ENCODE measurements at regions not wholly inside any gene's neighbourhood (a gene's known extent, or its start where the extent isn't known, plus 50 kb on each side); places are given as distances from the start of the nearest gene placed in this dataset.
A peak's percentile ranks its signal among the peaks of the same experiment; 100 is the strongest.

DNA sequence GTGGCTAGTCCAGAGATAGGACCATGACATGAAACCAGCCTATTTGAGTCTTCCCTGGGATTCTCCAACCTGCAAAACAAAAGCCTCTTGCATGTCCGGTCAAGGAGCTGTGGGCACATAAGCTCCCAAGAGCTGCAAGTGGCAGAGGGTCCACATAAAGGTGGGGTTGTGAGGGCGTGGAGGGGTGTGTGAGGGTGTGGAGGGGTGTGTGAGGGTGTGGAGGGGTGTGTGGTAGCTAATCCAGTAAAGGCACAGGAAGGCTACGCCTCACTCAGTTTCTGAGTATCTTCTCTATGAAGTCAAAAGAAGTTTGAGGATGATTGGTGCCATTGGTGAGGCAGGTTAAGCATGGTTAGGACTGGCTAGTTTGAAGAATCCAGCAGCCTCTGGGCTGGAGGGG is 259.4 kb upstream of the NSMCE3 start:
- ATAC-seq, result no peak
- TF ChIP-seq CSDC2 (CRISPR knock-in tag; IDR thresholded peaks at IDR 0.05), result no peak
- no peak for TF ChIP-seq ZFP30 (CRISPR knock-in tag; IDR thresholded peaks at IDR 0.05)
- no peak for TF ChIP-seq ARNTL (CRISPR knock-in tag; IDR thresholded peaks at IDR 0.05; ENCODE audit: borderline replicate concordance, low read depth)
- TF ChIP-seq ZC3H10 (CRISPR knock-in tag; IDR thresholded peaks at IDR 0.05), result no peak
- no peak for TF ChIP-seq SNAI2 (CRISPR knock-in tag; IDR thresholded peaks at IDR 0.05)
- TF ChIP-seq GLIS3 (CRISPR knock-in tag; IDR thresholded peaks at IDR 0.05), result no peak
- TF ChIP-seq ESRRG (CRISPR knock-in tag; IDR thresholded peaks at IDR 0.05), result no peak
- no peak for TF ChIP-seq ZNF565 (CRISPR knock-in tag; conservative IDR thresholded peaks at IDR 0.05; ENCODE audit: low read depth)
- TF ChIP-seq, protein P1, sequence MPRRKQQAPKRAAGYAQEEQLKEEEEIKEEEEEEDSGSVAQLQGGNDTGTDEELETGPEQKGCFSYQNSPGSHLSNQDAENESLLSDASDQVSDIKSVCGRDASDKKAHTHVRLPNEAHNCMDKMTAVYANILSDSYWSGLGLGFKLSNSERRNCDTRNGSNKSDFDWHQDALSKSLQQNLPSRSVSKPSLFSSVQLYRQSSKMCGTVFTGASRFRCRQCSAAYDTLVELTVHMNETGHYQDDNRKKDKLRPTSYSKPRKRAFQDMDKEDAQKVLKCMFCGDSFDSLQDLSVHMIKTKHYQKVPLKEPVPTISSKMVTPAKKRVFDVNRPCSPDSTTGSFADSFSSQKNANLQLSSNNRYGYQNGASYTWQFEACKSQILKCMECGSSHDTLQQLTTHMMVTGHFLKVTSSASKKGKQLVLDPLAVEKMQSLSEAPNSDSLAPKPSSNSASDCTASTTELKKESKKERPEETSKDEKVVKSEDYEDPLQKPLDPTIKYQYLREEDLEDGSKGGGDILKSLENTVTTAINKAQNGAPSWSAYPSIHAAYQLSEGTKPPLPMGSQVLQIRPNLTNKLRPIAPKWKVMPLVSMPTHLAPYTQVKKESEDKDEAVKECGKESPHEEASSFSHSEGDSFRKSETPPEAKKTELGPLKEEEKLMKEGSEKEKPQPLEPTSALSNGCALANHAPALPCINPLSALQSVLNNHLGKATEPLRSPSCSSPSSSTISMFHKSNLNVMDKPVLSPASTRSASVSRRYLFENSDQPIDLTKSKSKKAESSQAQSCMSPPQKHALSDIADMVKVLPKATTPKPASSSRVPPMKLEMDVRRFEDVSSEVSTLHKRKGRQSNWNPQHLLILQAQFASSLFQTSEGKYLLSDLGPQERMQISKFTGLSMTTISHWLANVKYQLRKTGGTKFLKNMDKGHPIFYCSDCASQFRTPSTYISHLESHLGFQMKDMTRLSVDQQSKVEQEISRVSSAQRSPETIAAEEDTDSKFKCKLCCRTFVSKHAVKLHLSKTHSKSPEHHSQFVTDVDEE (CRISPR knock-in tag; IDR thresholded peaks at IDR 0.05), result no peak
- no peak for TF ChIP-seq RARB (CRISPR knock-in tag; IDR thresholded peaks at IDR 0.05)
- no peak for TF ChIP-seq ZNF70 (CRISPR knock-in tag; IDR thresholded peaks at IDR 0.05)
- TF ChIP-seq, protein P2, sequence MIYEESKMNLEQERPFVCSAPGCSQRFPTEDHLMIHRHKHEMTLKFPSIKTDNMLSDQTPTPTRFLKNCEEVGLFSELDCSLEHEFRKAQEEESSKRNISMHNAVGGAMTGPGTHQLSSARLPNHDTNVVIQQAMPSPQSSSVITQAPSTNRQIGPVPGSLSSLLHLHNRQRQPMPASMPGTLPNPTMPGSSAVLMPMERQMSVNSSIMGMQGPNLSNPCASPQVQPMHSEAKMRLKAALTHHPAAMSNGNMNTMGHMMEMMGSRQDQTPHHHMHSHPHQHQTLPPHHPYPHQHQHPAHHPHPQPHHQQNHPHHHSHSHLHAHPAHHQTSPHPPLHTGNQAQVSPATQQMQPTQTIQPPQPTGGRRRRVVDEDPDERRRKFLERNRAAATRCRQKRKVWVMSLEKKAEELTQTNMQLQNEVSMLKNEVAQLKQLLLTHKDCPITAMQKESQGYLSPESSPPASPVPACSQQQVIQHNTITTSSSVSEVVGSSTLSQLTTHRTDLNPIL (CRISPR knock-in tag; IDR thresholded peaks at IDR 0.05; ENCODE audit: low read depth), result no peak

DNA sequence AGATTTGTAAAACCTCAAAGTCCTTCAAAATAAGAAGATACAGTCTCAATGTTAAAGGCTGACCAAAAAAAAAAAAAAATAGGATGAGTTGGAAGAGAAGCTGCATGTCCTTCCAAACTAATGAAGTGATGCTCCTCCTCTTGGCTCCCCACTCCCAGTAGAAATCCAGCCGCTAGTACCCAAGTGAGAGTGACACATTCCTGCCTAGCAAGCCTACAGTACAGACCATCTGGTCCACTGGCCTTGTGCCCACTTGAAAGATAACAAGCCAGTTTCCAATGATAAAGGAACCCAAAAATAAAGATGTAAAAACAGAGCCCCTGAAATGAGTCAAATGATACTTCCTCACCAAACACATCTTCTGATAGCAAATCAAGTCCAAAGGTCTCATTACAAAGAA is 258.7 kb upstream of the NSMCE3 start:
- ATAC-seq, result no peak
- 0 out of 2 replicates have a peak, but pooled peaks have one; percentile 12 for TF ChIP-seq TCF4 (CRISPR knock-in tag; IDR thresholded peaks at IDR 0.05; ENCODE audit: borderline replicate concordance)
- TF ChIP-seq, protein P2 (CRISPR knock-in tag; IDR thresholded peaks at IDR 0.05; ENCODE audit: low read depth), result no peak
- TF ChIP-seq, protein P3, sequence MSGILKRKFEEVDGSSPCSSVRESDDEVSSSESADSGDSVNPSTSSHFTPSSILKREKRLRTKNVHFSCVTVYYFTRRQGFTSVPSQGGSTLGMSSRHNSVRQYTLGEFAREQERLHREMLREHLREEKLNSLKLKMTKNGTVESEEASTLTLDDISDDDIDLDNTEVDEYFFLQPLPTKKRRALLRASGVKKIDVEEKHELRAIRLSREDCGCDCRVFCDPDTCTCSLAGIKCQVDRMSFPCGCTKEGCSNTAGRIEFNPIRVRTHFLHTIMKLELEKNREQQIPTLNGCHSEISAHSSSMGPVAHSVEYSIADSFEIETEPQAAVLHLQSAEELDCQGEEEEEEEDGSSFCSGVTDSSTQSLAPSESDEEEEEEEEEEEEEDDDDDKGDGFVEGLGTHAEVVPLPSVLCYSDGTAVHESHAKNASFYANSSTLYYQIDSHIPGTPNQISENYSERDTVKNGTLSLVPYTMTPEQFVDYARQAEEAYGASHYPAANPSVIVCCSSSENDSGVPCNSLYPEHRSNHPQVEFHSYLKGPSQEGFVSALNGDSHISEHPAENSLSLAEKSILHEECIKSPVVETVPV (CRISPR knock-in tag; IDR thresholded peaks at IDR 0.05), result no peak

DNA sequence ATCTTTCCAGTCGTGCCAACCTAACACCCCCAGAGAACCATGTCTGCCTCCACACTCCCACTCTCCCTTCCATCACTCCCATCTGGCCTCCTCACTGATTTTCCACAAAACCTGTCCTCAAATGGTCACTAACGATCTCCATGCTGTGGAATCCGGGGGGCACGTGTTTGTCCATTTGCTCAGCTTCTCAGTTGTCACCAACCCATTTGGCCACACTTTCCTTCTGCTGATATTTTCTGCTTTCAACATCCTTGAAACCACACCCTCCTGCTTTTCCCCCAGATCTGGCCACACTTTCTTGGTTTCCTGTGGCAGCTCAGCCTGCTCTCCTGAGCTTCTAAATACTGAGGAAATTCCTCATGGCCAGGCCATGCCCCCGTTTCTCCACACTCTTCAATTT is 257.2 kb upstream of the NSMCE3 start:
- ATAC-seq, result no peak
- TF ChIP-seq, protein P1 (CRISPR knock-in tag; IDR thresholded peaks at IDR 0.05), result no peak
- TF ChIP-seq, protein P3 (CRISPR knock-in tag; IDR thresholded peaks at IDR 0.05), result no peak
- TF ChIP-seq ZNF8 (CRISPR knock-in tag; IDR thresholded peaks at IDR 0.05) (no peak), ZNF565 (CRISPR knock-in tag; conservative IDR thresholded peaks at IDR 0.05; ENCODE audit: low read depth) (no peak), ZC3H10 (CRISPR knock-in tag; IDR thresholded peaks at IDR 0.05) (no peak), ISL1 (CRISPR knock-in tag; IDR thresholded peaks at IDR 0.05) (no peak), RARB (CRISPR knock-in tag; IDR thresholded peaks at IDR 0.05) (no peak), SNAI2 (CRISPR knock-in tag; IDR thresholded peaks at IDR 0.05) (no peak), GLIS3 (CRISPR knock-in tag; IDR thresholded peaks at IDR 0.05) (no peak), ARNTL (CRISPR knock-in tag; IDR thresholded peaks at IDR 0.05; ENCODE audit: borderline replicate concordance, low read depth) (no peak), BACH2 (CRISPR knock-in tag; IDR thresholded peaks at IDR 0.05; ENCODE audit: borderline replicate concordance) (no peak), CSDC2 (CRISPR knock-in tag; IDR thresholded peaks at IDR 0.05) (no peak), ESRRG (CRISPR knock-in tag; IDR thresholded peaks at IDR 0.05) (no peak), TOX (CRISPR knock-in tag; IDR thresholded peaks at IDR 0.05; ENCODE audit: borderline replicate concordance) (no peak), ZNF70 (CRISPR knock-in tag; IDR thresholded peaks at IDR 0.05) (no peak), TCF4 (CRISPR knock-in tag; IDR thresholded peaks at IDR 0.05; ENCODE audit: borderline replicate concordance) (no peak)
- TF ChIP-seq, protein P2 (CRISPR knock-in tag; IDR thresholded peaks at IDR 0.05; ENCODE audit: low read depth), result no peak
- TF ChIP-seq, protein P4, sequence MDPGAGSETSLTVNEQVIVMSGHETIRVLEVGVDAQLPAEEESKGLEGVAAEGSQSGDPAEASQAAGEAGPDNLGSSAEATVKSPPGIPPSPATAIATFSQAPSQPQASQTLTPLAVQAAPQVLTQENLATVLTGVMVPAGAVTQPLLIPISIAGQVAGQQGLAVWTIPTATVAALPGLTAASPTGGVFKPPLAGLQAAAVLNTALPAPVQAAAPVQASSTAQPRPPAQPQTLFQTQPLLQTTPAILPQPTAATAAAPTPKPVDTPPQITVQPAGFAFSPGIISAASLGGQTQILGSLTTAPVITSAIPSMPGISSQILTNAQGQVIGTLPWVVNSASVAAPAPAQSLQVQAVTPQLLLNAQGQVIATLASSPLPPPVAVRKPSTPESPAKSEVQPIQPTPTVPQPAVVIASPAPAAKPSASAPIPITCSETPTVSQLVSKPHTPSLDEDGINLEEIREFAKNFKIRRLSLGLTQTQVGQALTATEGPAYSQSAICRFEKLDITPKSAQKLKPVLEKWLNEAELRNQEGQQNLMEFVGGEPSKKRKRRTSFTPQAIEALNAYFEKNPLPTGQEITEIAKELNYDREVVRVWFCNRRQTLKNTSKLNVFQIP (CRISPR knock-in tag; IDR thresholded peaks at IDR 0.05; ENCODE audit: borderline replicate concordance, low read depth), result no peak

Data from SK-N-SH treated with all-trans-retinoic acid at 6 μM for 48 hours (cell line).